Activated naive CD8-positive, alpha-beta T cell treated with anti-CD3 and anti-CD28 coated beads, Interleukin-2, amount 50 U/mL, for 24 hours (primary cell): ENCODE measurements at regions not wholly inside any gene's neighbourhood (a gene's known extent, or its start where the extent isn't known, plus 50 kb on each side); places are given as distances from the start of the nearest gene placed in this dataset.
A peak's percentile ranks its signal among the peaks of the same experiment; 100 is the strongest.
"Not testable (repeated sequence)": the region's sequence is repeated elsewhere in the genome, so short reads cannot be mapped to it uniquely, and the experiment has no call there.

Experiments
- ATAC-seq: fragments of 150-1000 bp; cut with Tn5 transposase; one replicate; pipeline ENCODE4 v1.10.0; 2021
- DNase-seq: peaks from one replicate; pipeline ENCODE4 v3.0.0; 2021
- H3K27ac Mint-ChIP-seq: one replicate; pipeline ENCODE4 v1.8.0; 2021; ENCODE audit warnings: mild to moderate bottlenecking, mixed read lengths
- H3K27me3 Mint-ChIP-seq: one replicate; pipeline ENCODE4 v1.8.0; 2021; ENCODE audit warnings: mixed read lengths
- H3K36me3 Mint-ChIP-seq: one replicate; pipeline ENCODE4 v1.8.0; 2021; ENCODE audit warnings: low read depth, mixed read lengths
- H3K4me1 Mint-ChIP-seq: one replicate; pipeline ENCODE4 v1.8.0; 2021; ENCODE audit warnings: mixed read lengths
- H3K4me3 Mint-ChIP-seq: one replicate; pipeline ENCODE4 v1.8.0; 2021; ENCODE audit warnings: mild to moderate bottlenecking, moderate library complexity, mixed read lengths
- H3K9me3 Mint-ChIP-seq: one replicate; pipeline ENCODE4 v1.8.0; 2021; ENCODE audit warnings: mixed read lengths

- no peaks in the 10 kb centered on the region for H3K36me3 Mint-ChIP-seq
- H3K9me3 Mint-ChIP-seq, result no peaks in the 10 kb centered on the region
- H3K4me1 Mint-ChIP-seq, result peaks cover 48% of the 10 kb centered on the region
- H3K27ac Mint-ChIP-seq, result no peak overlapping the region
- ATAC-seq, result no peak
- no peak overlapping the region for H3K4me3 Mint-ChIP-seq
- H3K27me3 Mint-ChIP-seq, result no peaks in the 10 kb centered on the region
- DNase-seq, result no peak
Measured at GRCh38 chr12:4822572-4822971, 87.1 kb upstream of the KCNA1 start.

- Mint-ChIP-seq H3K4me3 (no peak overlapping the region), H3K36me3 (no peaks in the 10 kb centered on the region), H3K9me3 (no peaks in the 10 kb centered on the region), H3K27me3 (no peaks in the 10 kb centered on the region), H3K27ac (no peak overlapping the region), H3K4me1 (peaks cover 57% of the 10 kb centered on the region)
- no peak for ATAC-seq
- DNase-seq, result no peak
Measured at GRCh38 chr12:4824380-4824779, 85.3 kb upstream of the KCNA1 start.

- ATAC-seq (peak; percentile 55), DNase-seq (no peak)
- peak overlapping the region; percentile 66 for H3K27ac Mint-ChIP-seq
Measured at GRCh38 chr12:4825011-4825858, 84.5 kb upstream of the KCNA1 start.

GRCh38 chr12:4826909-4827308 lies 82.8 kb upstream of the KCNA1 start:
- ATAC-seq, result no peak
- DNase-seq, result no peak
- Mint-ChIP-seq H3K27ac (no peak overlapping the region), H3K4me1 (peaks cover 74% of the 10 kb centered on the region), H3K36me3 (no peaks in the 10 kb centered on the region), H3K4me3 (no peak overlapping the region), H3K27me3 (no peaks in the 10 kb centered on the region), H3K9me3 (no peaks in the 10 kb centered on the region)

More at GRCh38 chr12:4825011-4825858, 84.5 kb upstream of the KCNA1 start:
- no peak overlapping the region for H3K4me3 Mint-ChIP-seq
- peaks cover 59% of the 10 kb centered on the region for H3K4me1 Mint-ChIP-seq
- no peaks in the 10 kb centered on the region for H3K36me3 Mint-ChIP-seq
- H3K27me3 Mint-ChIP-seq, result no peaks in the 10 kb centered on the region
- H3K9me3 Mint-ChIP-seq, result no peaks in the 10 kb centered on the region

GRCh38 chr12:4828176-4828575 lies 81.5 kb upstream of the KCNA1 start:
- H3K27me3 Mint-ChIP-seq, result no peaks in the 10 kb centered on the region
- H3K4me3 Mint-ChIP-seq, result peak overlapping the region; percentile 82
- ATAC-seq (no peak), DNase-seq (no peak)
- H3K36me3 Mint-ChIP-seq, result peaks cover under 1% of the 10 kb centered on the region
- peak overlapping the region; percentile 96 for H3K27ac Mint-ChIP-seq
- peaks cover 5% of the 10 kb centered on the region for H3K9me3 Mint-ChIP-seq
- H3K4me1 Mint-ChIP-seq, result peaks cover 81% of the 10 kb centered on the region

- Mint-ChIP-seq H3K27me3 (no peaks in the 10 kb centered on the region), H3K4me1 (peaks cover 76% of the 10 kb centered on the region), H3K9me3 (peaks cover 8% of the 10 kb centered on the region), H3K4me3 (peak overlapping the region; percentile 82), H3K36me3 (peaks cover 2% of the 10 kb centered on the region), H3K27ac (peak overlapping the region; percentile 96)
- DNase-seq, result no peak
- ATAC-seq, result peak; percentile 78
Measured at GRCh38 chr12:4829161-4829792, 80.4 kb upstream of the KCNA1 start.

- DNase-seq (no peak), ATAC-seq (peak; percentile 5)
- peak overlapping the region; percentile 96 for H3K27ac Mint-ChIP-seq
- H3K9me3 Mint-ChIP-seq, result peaks cover 8% of the 10 kb centered on the region
- peaks cover 71% of the 10 kb centered on the region for H3K4me1 Mint-ChIP-seq
- H3K27me3 Mint-ChIP-seq, result no peaks in the 10 kb centered on the region
- H3K4me3 Mint-ChIP-seq, result peak overlapping the region; percentile 82
- peaks cover 2% of the 10 kb centered on the region for H3K36me3 Mint-ChIP-seq
Measured at GRCh38 chr12:4829793-4830162, 79.9 kb upstream of the KCNA1 start.

GRCh38 chr12:4830556-4831210 lies 79.0 kb upstream of the KCNA1 start:
- ATAC-seq (no peak), DNase-seq (no peak)
- no peak overlapping the region for H3K27ac Mint-ChIP-seq
- H3K36me3 Mint-ChIP-seq, result peaks cover 2% of the 10 kb centered on the region
- peaks cover 8% of the 10 kb centered on the region for H3K9me3 Mint-ChIP-seq
- peaks cover 62% of the 10 kb centered on the region for H3K4me1 Mint-ChIP-seq
- peak overlapping the region; percentile 82 for H3K4me3 Mint-ChIP-seq
- H3K27me3 Mint-ChIP-seq, result no peaks in the 10 kb centered on the region

- Mint-ChIP-seq H3K4me3 (no peak overlapping the region), H3K4me1 (peaks cover 45% of the 10 kb centered on the region), H3K36me3 (peaks cover 2% of the 10 kb centered on the region), H3K27me3 (peaks cover 1% of the 10 kb centered on the region), H3K9me3 (peaks cover 8% of the 10 kb centered on the region), H3K27ac (no peak overlapping the region)
- no peak for ATAC-seq
- no peak for DNase-seq
Measured at GRCh38 chr12:4833053-4833452, 76.7 kb upstream of the KCNA1 start.

GRCh38 chr12:4833524-4833923 lies 76.2 kb upstream of the KCNA1 start:
- no peak overlapping the region for H3K27ac Mint-ChIP-seq
- H3K4me1 Mint-ChIP-seq, result peaks cover 40% of the 10 kb centered on the region
- H3K36me3 Mint-ChIP-seq, result peaks cover 2% of the 10 kb centered on the region
- no peak for ATAC-seq
- H3K4me3 Mint-ChIP-seq, result no peak overlapping the region
- H3K27me3 Mint-ChIP-seq, result peaks cover 2% of the 10 kb centered on the region
- peaks cover 8% of the 10 kb centered on the region for H3K9me3 Mint-ChIP-seq
- DNase-seq, result no peak

- H3K4me1 Mint-ChIP-seq, DNase-seq, H3K9me3 Mint-ChIP-seq, H3K4me3 Mint-ChIP-seq, H3K36me3 Mint-ChIP-seq, H3K27me3 Mint-ChIP-seq: not testable (repeated sequence)
- H3K27ac Mint-ChIP-seq, result peak overlapping the region; percentile 3
- peak; percentile 75 for ATAC-seq
Measured at GRCh38 chr12:4842401-4842800, 67.3 kb upstream of the KCNA1 start.

GRCh38 chr12:4843907-4844306 lies 65.8 kb upstream of the KCNA1 start:
- Mint-ChIP-seq H3K27me3 (peaks cover 1% of the 10 kb centered on the region), H3K9me3 (peaks cover 7% of the 10 kb centered on the region), H3K4me1 (peaks cover 9% of the 10 kb centered on the region), H3K27ac (no peak overlapping the region), H3K36me3 (peaks cover 6% of the 10 kb centered on the region), H3K4me3 (no peak overlapping the region)
- no peak for DNase-seq
- ATAC-seq, result no peak

- Mint-ChIP-seq H3K4me1 (peaks cover 4% of the 10 kb centered on the region), H3K27me3 (peaks cover under 1% of the 10 kb centered on the region), H3K4me3 (no peak overlapping the region), H3K27ac (no peak overlapping the region), H3K36me3 (peaks cover 2% of the 10 kb centered on the region), H3K9me3 (peaks cover 2% of the 10 kb centered on the region)
- no peak for DNase-seq
- ATAC-seq, result no peak
Measured at GRCh38 chr12:4847713-4848112, 62.0 kb upstream of the KCNA1 start.

GRCh38 chr12:4849115-4849541 lies 60.6 kb upstream of the KCNA1 start:
- no peak overlapping the region for H3K27ac Mint-ChIP-seq
- no peak for ATAC-seq
- H3K36me3 Mint-ChIP-seq, result no peaks in the 10 kb centered on the region
- DNase-seq, result peak; percentile 26
- H3K27me3 Mint-ChIP-seq, result peaks cover 3% of the 10 kb centered on the region
- H3K4me1 Mint-ChIP-seq, result peaks cover 2% of the 10 kb centered on the region
- no peaks in the 10 kb centered on the region for H3K9me3 Mint-ChIP-seq
- H3K4me3 Mint-ChIP-seq, result no peak overlapping the region
